Stomach (tissue), 4 donors: ENCODE measurements at regions not wholly inside any gene's neighbourhood (a gene's known extent, or its start where the extent isn't known, plus 50 kb on each side); places are given as distances from the start of the nearest gene placed in this dataset.

Experiments used
- EP300 ChIP-seq: sonication (generic); formaldehyde crosslinking; IDR thresholded peaks from one replicate; pipeline ENCODE4 v1.6.1; 2017; ENCODE audit warnings: antibody characterized with exemption
- POLR2A ChIP-seq, 4 donors: fragments of 450-650 bp; IDR thresholded peaks; one replicate each; pipeline ENCODE4 v1.6.1; 2016; ENCODE audit warnings: antibody characterized with exemption in 4 of 4, control low read depth in 2 of 4, mild to moderate bottlenecking in 1 of 4, moderate library complexity in 1 of 4
- POLR2AphosphoS5 ChIP-seq, 3 donors: sonication (generic); formaldehyde crosslinking; IDR thresholded peaks; one replicate each; pipeline ENCODE4 v1.6.1; 2016; ENCODE audit warnings: antibody characterized with exemption in 3 of 3
- TF ChIP-seq, protein P1 (sequence below), 7 experiments: fragments of 450-650 bp in 4 of 7; fragments of 200-600 bp in 3 of 7; sonication (generic) in 3 of 7; IDR thresholded peaks; one replicate each; pipeline ENCODE4 v1.5.1; 2016 to 2019; ENCODE audit warnings: antibody characterized with exemption in 7 of 7, control low read depth in 2 of 7, mild to moderate bottlenecking in 1 of 7

DNA sequence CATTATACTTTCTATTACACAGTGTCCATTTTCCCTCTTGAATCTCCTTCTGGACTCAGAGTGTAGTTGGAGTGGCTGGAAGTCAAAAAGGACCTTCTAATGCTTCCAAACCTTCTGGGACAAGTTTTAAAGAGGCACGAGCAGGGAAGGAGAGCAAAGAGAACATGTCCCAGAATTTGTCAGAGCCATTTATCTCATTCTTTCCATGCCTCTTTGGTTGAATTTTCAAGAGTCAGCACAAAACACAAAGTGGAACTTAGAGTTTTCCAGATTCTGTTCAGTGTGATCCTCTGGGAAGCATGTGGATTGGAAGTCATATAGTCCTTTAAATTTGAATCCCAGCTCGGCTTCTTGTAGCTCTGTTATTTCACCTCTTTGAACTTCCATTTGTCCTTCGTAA, 138.2 kb upstream of the PWP1 start:
- TF ChIP-seq POLR2AphosphoS5 (IDR thresholded peaks at IDR 0.05) (no peak), EP300 (no peak), POLR2A (IDR thresholded peaks at IDR 0.05) (no peak)
- TF ChIP-seq, protein P1, sequence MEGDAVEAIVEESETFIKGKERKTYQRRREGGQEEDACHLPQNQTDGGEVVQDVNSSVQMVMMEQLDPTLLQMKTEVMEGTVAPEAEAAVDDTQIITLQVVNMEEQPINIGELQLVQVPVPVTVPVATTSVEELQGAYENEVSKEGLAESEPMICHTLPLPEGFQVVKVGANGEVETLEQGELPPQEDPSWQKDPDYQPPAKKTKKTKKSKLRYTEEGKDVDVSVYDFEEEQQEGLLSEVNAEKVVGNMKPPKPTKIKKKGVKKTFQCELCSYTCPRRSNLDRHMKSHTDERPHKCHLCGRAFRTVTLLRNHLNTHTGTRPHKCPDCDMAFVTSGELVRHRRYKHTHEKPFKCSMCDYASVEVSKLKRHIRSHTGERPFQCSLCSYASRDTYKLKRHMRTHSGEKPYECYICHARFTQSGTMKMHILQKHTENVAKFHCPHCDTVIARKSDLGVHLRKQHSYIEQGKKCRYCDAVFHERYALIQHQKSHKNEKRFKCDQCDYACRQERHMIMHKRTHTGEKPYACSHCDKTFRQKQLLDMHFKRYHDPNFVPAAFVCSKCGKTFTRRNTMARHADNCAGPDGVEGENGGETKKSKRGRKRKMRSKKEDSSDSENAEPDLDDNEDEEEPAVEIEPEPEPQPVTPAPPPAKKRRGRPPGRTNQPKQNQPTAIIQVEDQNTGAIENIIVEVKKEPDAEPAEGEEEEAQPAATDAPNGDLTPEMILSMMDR (IDR thresholded peaks at IDR 0.05): no peak
